RWPE2 (cell line): ENCODE measurements at regions not wholly inside any gene's neighbourhood (a gene's known extent, or its start where the extent isn't known, plus 50 kb on each side); places are given as distances from the start of the nearest gene placed in this dataset.

Source experiments
- ATAC-seq: fragments of 200-7000 bp; cut with Tn5 transposase; 3 replicates; pipeline ENCODE4 v1.9.1; 2021; ENCODE audit warnings: low read depth
- DNase-seq: peaks from one replicate; pipeline ENCODE4 v3.0.0-alpha.2; 2020; ENCODE audit warnings: low spot score
- H3K27ac ChIP-seq: fragments of 450-650 bp; 2 replicates; pipeline ENCODE4 v1.5.1; 2017; ENCODE audit warnings: mild to moderate bottlenecking; ENCODE audit not compliant: poor library complexity, severe bottlenecking
- H3K27me3 ChIP-seq: fragments of 250-450 bp; sonication (Bioruptor Pico); 2 replicates; pipeline ENCODE4 v1.5.1; 2021; ENCODE audit warnings: mild to moderate bottlenecking, moderate library complexity; ENCODE audit not compliant: insufficient read depth, poor library complexity, severe bottlenecking
- H3K36me3 ChIP-seq: fragments of 250-450 bp; sonication (Bioruptor Pico); 2 replicates; pipeline ENCODE4 v1.5.1; 2020; ENCODE audit warnings: low read depth, mild to moderate bottlenecking, moderate library complexity
- H3K4me1 ChIP-seq: fragments of 250-450 bp; sonication (Bioruptor Pico); 2 replicates; pipeline ENCODE4 v1.5.1; 2021; ENCODE audit warnings: mild to moderate bottlenecking, moderate library complexity; ENCODE audit not compliant: insufficient read depth, poor library complexity, severe bottlenecking
- H3K4me3 ChIP-seq: fragments of 250-450 bp; sonication (Bioruptor Pico); 2 replicates; pipeline ENCODE4 v1.5.1; 2021; ENCODE audit warnings: mild to moderate bottlenecking, moderate library complexity; ENCODE audit not compliant: severe bottlenecking
- H3K9me3 ChIP-seq: fragments of 250-450 bp; sonication (Bioruptor Pico); 2 replicates; pipeline ENCODE4 v1.5.1; 2021; ENCODE audit warnings: mild to moderate bottlenecking, moderate library complexity; ENCODE audit not compliant: severe bottlenecking
- TF ChIP-seq, protein P1 (sequence below): fragments of 450-650 bp; IDR thresholded peaks from one replicate; pipeline ENCODE4 v1.5.1; 2017; ENCODE audit warnings: mild to moderate bottlenecking, moderate library complexity; ENCODE audit not compliant: poor library complexity, severe bottlenecking

DNA sequence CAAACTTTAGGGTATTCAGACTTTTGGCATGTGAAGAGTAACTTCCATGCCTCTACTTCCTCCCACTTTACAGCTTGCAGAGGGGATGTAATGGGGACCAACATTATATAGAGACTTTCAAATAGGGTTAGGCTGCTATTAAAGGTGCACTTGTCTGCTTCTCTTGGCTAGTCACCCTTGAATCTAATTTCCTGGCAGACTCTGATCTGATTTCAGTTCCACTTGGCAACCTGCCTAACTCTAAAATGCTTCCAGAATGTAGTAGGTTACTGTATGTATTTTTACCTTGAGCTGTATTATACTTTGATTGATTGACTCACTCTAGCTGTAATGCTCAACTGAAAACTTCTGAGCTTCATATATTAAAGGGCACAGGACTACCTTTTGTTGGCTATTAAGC, 693.4 kb downstream of the KCTD16 start:
- H3K4me3 ChIP-seq: no peak overlapping the region
- no peak overlapping the region for H3K27ac ChIP-seq
- TF ChIP-seq, protein P1, sequence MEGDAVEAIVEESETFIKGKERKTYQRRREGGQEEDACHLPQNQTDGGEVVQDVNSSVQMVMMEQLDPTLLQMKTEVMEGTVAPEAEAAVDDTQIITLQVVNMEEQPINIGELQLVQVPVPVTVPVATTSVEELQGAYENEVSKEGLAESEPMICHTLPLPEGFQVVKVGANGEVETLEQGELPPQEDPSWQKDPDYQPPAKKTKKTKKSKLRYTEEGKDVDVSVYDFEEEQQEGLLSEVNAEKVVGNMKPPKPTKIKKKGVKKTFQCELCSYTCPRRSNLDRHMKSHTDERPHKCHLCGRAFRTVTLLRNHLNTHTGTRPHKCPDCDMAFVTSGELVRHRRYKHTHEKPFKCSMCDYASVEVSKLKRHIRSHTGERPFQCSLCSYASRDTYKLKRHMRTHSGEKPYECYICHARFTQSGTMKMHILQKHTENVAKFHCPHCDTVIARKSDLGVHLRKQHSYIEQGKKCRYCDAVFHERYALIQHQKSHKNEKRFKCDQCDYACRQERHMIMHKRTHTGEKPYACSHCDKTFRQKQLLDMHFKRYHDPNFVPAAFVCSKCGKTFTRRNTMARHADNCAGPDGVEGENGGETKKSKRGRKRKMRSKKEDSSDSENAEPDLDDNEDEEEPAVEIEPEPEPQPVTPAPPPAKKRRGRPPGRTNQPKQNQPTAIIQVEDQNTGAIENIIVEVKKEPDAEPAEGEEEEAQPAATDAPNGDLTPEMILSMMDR: no peak
- no peak for ATAC-seq
- peaks cover 11% of the 10 kb centered on the region for H3K27me3 ChIP-seq
- H3K36me3 ChIP-seq: no peaks in the 10 kb centered on the region
- no peaks in the 10 kb centered on the region for H3K9me3 ChIP-seq
- H3K4me1 ChIP-seq: no peaks in the 10 kb centered on the region
- no peak for DNase-seq

DNA sequence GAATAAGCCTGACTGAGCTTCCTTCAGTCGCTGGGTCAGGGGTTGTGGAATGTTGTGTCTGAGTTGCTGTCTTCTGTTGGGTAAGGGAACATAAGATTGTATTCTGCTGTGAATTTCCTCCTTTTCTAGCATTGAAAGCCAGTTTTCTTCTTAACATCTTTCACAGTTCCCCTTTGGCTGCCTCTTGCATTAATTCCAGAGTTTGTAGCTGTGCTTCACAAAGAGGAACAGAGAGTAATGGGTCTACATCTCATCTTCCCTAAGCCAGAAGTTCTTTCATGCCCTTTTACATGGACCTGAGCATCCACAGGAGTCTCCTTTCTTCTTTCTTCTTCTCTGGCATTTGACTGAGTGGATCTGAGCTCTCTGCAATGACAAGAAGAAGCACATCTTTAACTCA, 686.8 kb downstream of the KCTD16 start:
- no peaks in the 10 kb centered on the region for H3K4me1 ChIP-seq
- H3K27me3 ChIP-seq: peaks cover 7% of the 10 kb centered on the region
- no peak overlapping the region for H3K4me3 ChIP-seq
- H3K27ac ChIP-seq: no peak overlapping the region
- ATAC-seq: no peak
- H3K9me3 ChIP-seq: peaks cover 3% of the 10 kb centered on the region
- DNase-seq: no peak
- TF ChIP-seq, protein P1: no peak
- no peaks in the 10 kb centered on the region for H3K36me3 ChIP-seq

- TF ChIP-seq, protein P1: no peak
- H3K4me1 ChIP-seq: no peaks in the 10 kb centered on the region
- H3K4me3 ChIP-seq: no peak overlapping the region
- H3K27me3 ChIP-seq: peaks cover 5% of the 10 kb centered on the region
- DNase-seq (no peak), ATAC-seq (no peak)
- H3K9me3 ChIP-seq: no peaks in the 10 kb centered on the region
- H3K36me3 ChIP-seq: no peaks in the 10 kb centered on the region
- no peak overlapping the region for H3K27ac ChIP-seq
Observed at GRCh38 chr5:144844086-144844485, 673.4 kb downstream of the KCTD16 start.

GRCh38 chr5:144832416-144832815, 661.7 kb downstream of the KCTD16 start:
- no peaks in the 10 kb centered on the region for H3K36me3 ChIP-seq
- DNase-seq (no peak), ATAC-seq (no peak)
- no peaks in the 10 kb centered on the region for H3K4me1 ChIP-seq
- H3K27me3 ChIP-seq: peaks cover 9% of the 10 kb centered on the region
- H3K9me3 ChIP-seq: no peaks in the 10 kb centered on the region
- H3K27ac ChIP-seq: no peak overlapping the region
- TF ChIP-seq, protein P1: no peak
- H3K4me3 ChIP-seq: no peak overlapping the region

- no peak overlapping the region for H3K4me3 ChIP-seq
- TF ChIP-seq, protein P1: no peak
- ATAC-seq (no peak), DNase-seq (no peak)
- H3K9me3 ChIP-seq: no peaks in the 10 kb centered on the region
- no peaks in the 10 kb centered on the region for H3K4me1 ChIP-seq
- peaks cover 5% of the 10 kb centered on the region for H3K27me3 ChIP-seq
- no peaks in the 10 kb centered on the region for H3K36me3 ChIP-seq
- no peak overlapping the region for H3K27ac ChIP-seq
Observed at GRCh38 chr5:144831650-144832049, 661.0 kb downstream of the KCTD16 start.
